Neural progenitor cell (in vitro differentiated cells): ENCODE measurements at regions not wholly inside any gene's neighbourhood (a gene's known extent, or its start where the extent isn't known, plus 50 kb on each side); places are given as distances from the start of the nearest gene placed in this dataset.

Experiments
- EZH2 ChIP-seq: fragments of 200-600 bp; sonication (generic); IDR thresholded peaks from 2 replicates; pipeline ENCODE4 v1.6.1; 2017; ENCODE audit warnings: antibody characterized with exemption, mild to moderate bottlenecking, moderate library complexity
- TF ChIP-seq, protein P1 (sequence below): fragments of 200-600 bp; sonication (generic); IDR thresholded peaks from 2 replicates; pipeline ENCODE4 v1.5.1; 2017; ENCODE audit warnings: antibody characterized with exemption, mild to moderate bottlenecking

- TF ChIP-seq, protein P1, sequence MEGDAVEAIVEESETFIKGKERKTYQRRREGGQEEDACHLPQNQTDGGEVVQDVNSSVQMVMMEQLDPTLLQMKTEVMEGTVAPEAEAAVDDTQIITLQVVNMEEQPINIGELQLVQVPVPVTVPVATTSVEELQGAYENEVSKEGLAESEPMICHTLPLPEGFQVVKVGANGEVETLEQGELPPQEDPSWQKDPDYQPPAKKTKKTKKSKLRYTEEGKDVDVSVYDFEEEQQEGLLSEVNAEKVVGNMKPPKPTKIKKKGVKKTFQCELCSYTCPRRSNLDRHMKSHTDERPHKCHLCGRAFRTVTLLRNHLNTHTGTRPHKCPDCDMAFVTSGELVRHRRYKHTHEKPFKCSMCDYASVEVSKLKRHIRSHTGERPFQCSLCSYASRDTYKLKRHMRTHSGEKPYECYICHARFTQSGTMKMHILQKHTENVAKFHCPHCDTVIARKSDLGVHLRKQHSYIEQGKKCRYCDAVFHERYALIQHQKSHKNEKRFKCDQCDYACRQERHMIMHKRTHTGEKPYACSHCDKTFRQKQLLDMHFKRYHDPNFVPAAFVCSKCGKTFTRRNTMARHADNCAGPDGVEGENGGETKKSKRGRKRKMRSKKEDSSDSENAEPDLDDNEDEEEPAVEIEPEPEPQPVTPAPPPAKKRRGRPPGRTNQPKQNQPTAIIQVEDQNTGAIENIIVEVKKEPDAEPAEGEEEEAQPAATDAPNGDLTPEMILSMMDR, result no peak
- TF ChIP-seq EZH2, result no peak
Measured at GRCh38 chr5:158300256-158300655, 441.3 kb upstream of the CLINT1 start.
